ENCODE measurements at regions not wholly inside any gene's neighbourhood (a gene's known extent, or its start where the extent isn't known, plus 50 kb on each side); places are given as distances from the start of the nearest gene placed in this dataset.
"Not testable (repeated sequence)": the region's sequence is repeated elsewhere in the genome, so short reads cannot be mapped to it uniquely, and the experiment has no call there.

DNA sequence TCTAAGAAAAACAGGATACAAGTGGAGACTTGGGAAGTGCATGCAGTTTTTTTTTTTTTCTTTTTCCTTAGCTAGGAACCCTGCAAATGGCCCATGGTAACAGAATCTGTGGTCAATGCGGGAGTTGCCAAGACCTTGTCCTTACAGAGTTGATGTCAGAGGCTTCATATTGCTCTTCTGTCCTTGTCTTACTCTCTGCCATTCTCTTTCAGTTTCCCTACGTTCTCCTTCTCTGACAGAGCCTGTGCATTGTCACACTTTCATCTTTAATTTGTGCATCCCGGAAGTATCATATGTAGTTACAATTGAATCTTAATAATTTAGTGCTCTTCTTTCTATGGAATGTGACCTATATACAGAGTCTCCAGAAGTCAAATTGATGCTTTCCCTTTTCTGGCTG is 986.9 kb downstream of the TMEM121 start:
- no peak overlapping the region for H3K9ac ChIP-seq (ENCODE audit: low read length in 5 of 5)
- H3K4me3 ChIP-seq (ENCODE audit: low read depth in 1 of 5, low read length in 5 of 5), result no peak overlapping the region
- no peak overlapping the region for H3K27ac ChIP-seq (ENCODE audit: low read depth, low read length)
- H3K36me3 ChIP-seq (ENCODE audit: control insufficient read depth in 5 of 5, insufficient read depth in 5 of 5, low read length in 5 of 5), result no peaks in the 10 kb centered on the region
- no peaks in the 10 kb centered on the region for H3K9me3 ChIP-seq (ENCODE audit: control insufficient read depth in 5 of 5, low read length in 5 of 5)
- H3K27me3 ChIP-seq (ENCODE audit: control insufficient read depth in 5 of 5, insufficient read depth in 4 of 5, low read length in 5 of 5), result peaks cover 0 to 14% (median 9%) of the 10 kb centered on the region in 5 donors
- no peaks in the 10 kb centered on the region for H3K4me1 ChIP-seq (ENCODE audit: control insufficient read depth in 5 of 5, insufficient read depth in 5 of 5, low read length in 5 of 5)

DNA sequence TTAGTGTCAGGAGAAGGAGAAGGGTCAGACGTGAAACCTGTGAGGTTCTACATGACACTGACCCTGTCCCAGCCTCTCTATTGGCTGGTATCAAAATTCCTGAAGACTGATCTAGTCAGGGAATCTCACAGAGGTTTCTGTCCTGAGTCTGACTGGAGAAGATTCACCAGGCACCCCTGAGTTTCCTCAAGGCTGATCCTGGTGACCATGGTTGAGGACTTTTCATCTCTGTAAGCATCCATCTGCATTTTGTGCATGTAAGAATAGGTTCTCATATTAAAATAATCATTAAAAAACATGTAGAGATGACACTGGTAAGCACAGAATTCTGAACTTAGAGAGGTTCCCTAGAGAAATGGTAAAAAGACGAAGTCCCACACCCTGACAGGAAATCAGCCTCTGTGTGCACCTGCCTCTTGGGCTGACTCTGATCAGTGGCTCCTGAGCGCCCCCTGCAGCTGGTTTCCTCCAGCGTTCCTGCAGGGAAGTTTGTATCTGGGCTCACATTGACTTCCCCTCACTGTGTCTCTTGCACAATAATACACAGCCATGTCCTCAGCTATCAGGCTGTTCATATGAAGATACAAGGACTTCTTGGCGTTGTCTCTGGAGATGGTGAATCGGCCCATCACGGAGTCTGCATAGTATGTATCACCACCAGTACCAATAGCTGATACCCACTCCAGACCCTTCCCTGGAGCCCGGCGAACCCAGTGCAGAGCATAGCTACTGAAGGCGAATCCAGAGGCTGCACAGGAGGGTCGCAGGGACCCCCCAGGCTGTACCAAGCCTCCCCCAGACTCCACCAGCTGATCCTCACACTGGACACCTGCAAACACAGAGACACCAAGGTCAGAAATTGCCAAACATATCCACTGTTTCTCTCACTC is 991.9 kb downstream of the TMEM121 start:
- no peak overlapping the region for H3K4me3 ChIP-seq (ENCODE audit: low read depth in 1 of 5, low read length in 5 of 5)
- H3K9ac ChIP-seq (ENCODE audit: low read length in 5 of 5), result no peak overlapping the region
- H3K4me1 ChIP-seq (ENCODE audit: control insufficient read depth in 5 of 5, insufficient read depth in 5 of 5, low read length in 5 of 5), result no peaks in the 10 kb centered on the region
- peaks cover 0 to 5% (median 4%) of the 10 kb centered on the region in 5 donors for H3K27me3 ChIP-seq (ENCODE audit: control insufficient read depth in 5 of 5, insufficient read depth in 4 of 5, low read length in 5 of 5)
- H3K36me3 ChIP-seq (ENCODE audit: control insufficient read depth in 5 of 5, insufficient read depth in 5 of 5, low read length in 5 of 5), result no peaks in the 10 kb centered on the region
- no peak overlapping the region for H3K27ac ChIP-seq (ENCODE audit: low read depth, low read length)
- H3K9me3 ChIP-seq (ENCODE audit: control insufficient read depth in 5 of 5, low read length in 5 of 5), result no peaks in the 10 kb centered on the region

DNA sequence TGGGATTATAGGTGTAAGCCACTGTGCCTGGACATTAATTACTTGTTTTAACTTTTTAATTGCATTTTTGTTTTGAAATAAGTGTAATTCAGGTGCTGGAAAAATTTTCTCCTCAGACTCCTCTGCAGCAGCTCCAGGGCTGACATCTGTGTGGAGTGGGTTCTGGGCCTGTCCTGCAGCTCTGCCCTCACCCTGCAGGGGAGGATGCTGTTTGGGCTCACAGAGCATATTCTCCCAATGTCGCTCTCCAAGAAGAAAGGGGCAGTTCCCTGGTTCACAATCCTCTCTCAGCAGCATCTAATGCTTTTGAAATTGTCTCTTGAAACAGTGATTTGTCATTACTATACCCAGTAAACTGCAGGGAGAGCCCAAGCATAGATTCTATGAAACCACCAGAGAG is 995.7 kb downstream of the TMEM121 start:
- not testable (repeated sequence) for H3K4me3 ChIP-seq (ENCODE audit: low read depth in 1 of 5, low read length in 5 of 5); H3K9ac ChIP-seq (ENCODE audit: low read length in 5 of 5); H3K36me3 ChIP-seq (ENCODE audit: control insufficient read depth in 5 of 5, insufficient read depth in 5 of 5, low read length in 5 of 5); H3K4me1 ChIP-seq (ENCODE audit: control insufficient read depth in 5 of 5, insufficient read depth in 5 of 5, low read length in 5 of 5); H3K9me3 ChIP-seq (ENCODE audit: control insufficient read depth in 5 of 5, low read length in 5 of 5); H3K27me3 ChIP-seq (ENCODE audit: control insufficient read depth in 5 of 5, insufficient read depth in 4 of 5, low read length in 5 of 5); H3K27ac ChIP-seq (ENCODE audit: low read depth, low read length)

DNA sequence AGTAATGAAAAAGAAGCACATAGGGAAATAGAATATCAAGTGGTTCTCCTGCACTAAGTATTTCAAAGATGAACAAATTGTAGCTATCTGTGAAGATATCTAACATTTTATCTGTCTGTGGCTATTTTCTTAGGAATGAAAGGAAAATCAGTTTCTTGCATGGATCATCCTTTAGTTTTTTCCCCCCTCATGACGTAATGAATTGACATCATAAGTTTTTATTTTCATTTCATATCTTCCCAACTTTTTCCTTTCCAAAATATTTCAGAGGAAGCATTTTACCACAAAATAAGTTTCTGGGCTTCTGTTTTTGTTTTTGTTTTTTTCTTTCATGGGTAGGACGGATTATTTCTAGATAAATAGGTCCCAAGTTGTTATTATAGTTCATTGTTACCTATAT is 996.6 kb downstream of the TMEM121 start:
- Histone ChIP-seq H3K9me3 (ENCODE audit: control insufficient read depth in 5 of 5, low read length in 5 of 5) (no peaks in the 10 kb centered on the region), H3K27me3 (ENCODE audit: control insufficient read depth in 5 of 5, insufficient read depth in 4 of 5, low read length in 5 of 5) (peaks cover 0 to 2% (median 0%) of the 10 kb centered on the region in 5 donors), H3K27ac (ENCODE audit: low read depth, low read length) (no peak overlapping the region), H3K36me3 (ENCODE audit: control insufficient read depth in 5 of 5, insufficient read depth in 5 of 5, low read length in 5 of 5) (no peaks in the 10 kb centered on the region), H3K9ac (ENCODE audit: low read length in 5 of 5) (no peak overlapping the region), H3K4me1 (ENCODE audit: control insufficient read depth in 5 of 5, insufficient read depth in 5 of 5, low read length in 5 of 5) (no peaks in the 10 kb centered on the region), H3K4me3 (ENCODE audit: low read depth in 1 of 5, low read length in 5 of 5) (no peak overlapping the region)

DNA sequence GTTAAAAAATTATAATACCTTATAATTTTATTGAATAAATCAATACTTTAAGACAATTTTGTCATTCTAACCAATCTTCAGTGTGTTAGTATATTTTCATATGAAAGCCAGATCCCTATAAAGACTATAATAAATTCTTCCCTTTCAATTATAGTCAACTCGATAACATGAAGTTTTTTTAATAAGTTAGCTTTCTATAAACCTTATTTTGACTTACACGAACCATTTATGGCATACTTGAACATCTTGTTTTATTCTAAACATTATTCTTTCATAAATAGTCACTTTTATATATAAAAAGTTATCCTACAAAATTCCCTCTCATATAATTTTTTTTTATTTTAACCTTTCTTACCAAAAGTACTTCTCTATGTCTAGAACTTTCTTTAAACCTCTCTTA is 1002.3 kb downstream of the TMEM121 start:
- Histone ChIP-seq H3K36me3 (ENCODE audit: control insufficient read depth in 5 of 5, insufficient read depth in 5 of 5, low read length in 5 of 5) (no peaks in the 10 kb centered on the region), H3K4me1 (ENCODE audit: control insufficient read depth in 5 of 5, insufficient read depth in 5 of 5, low read length in 5 of 5) (no peaks in the 10 kb centered on the region), H3K27me3 (ENCODE audit: control insufficient read depth in 5 of 5, insufficient read depth in 4 of 5, low read length in 5 of 5) (peaks cover 0 to 5% (median 3%) of the 10 kb centered on the region in 5 donors), H3K27ac (ENCODE audit: low read depth, low read length) (no peak overlapping the region), H3K4me3 (ENCODE audit: low read depth in 1 of 5, low read length in 5 of 5) (no peak overlapping the region), H3K9me3 (ENCODE audit: control insufficient read depth in 5 of 5, low read length in 5 of 5) (peaks cover 0 to 5% (median 0%) of the 10 kb centered on the region in 5 donors), H3K9ac (ENCODE audit: low read length in 5 of 5) (no peak overlapping the region)

DNA sequence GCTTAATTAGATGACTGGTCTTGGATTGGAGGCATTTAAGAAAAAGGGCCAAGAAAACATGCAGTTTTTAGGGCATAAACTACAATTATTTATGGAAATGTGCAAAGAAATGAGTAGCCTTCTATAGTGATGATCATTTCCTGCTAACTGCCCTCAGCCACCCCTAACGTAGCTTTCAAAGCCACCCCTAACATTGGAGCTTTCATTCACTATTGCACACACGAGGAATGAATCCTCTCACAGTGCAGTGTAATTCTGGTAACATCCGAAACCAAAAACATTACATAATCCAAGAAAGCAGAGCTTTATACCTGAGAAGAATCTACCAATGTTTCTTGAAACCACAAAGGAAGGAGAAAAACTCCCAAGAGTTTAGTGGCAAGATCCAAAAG is 1003.6 kb downstream of the TMEM121 start:
- Histone ChIP-seq H3K4me3 (ENCODE audit: low read depth in 1 of 5, low read length in 5 of 5) (no peak overlapping the region), H3K36me3 (ENCODE audit: control insufficient read depth in 5 of 5, insufficient read depth in 5 of 5, low read length in 5 of 5) (no peaks in the 10 kb centered on the region), H3K4me1 (ENCODE audit: control insufficient read depth in 5 of 5, insufficient read depth in 5 of 5, low read length in 5 of 5) (no peaks in the 10 kb centered on the region), H3K9ac (ENCODE audit: low read length in 5 of 5) (no peak overlapping the region), H3K9me3 (ENCODE audit: control insufficient read depth in 5 of 5, low read length in 5 of 5) (peaks cover 0 to 5% (median 0%) of the 10 kb centered on the region in 5 donors), H3K27ac (ENCODE audit: low read depth, low read length) (no peak overlapping the region), H3K27me3 (ENCODE audit: control insufficient read depth in 5 of 5, insufficient read depth in 4 of 5, low read length in 5 of 5) (peaks cover 0 to 4% (median 3%) of the 10 kb centered on the region in 5 donors)

DNA sequence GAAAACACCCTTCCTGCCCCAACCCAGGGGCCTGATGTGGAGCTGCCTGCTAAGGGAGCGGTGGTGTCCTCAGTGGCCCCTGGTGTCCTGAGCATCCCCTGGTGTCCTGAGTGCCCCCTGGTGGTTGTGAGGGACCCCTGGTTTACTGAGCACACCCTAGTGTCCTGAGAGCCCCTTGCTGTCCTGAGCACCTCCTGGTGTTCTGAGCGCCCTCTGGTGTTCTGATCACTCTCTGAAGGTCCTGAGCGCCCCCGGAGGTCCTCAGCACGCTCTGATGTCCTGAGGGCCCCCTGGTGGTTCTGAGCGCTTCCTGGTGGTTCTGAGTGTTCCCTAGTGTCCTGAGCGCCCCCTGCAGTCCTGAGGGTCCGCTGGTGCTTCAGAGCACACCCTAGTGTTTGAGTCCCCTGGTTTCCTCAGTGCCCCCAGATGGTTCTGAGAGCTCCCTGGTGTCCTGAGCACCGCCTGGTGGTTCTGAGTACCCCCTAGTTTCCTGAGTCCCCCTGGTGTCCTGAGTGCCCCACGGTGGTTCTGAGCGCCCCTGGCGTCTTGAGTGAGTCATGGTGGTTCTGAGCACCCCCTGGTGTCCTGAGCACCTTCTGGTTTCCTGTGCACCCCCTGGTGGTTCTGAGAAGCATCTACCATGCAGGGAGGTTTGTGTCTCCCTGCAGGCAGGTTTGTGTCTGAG is 1004.2 kb downstream of the TMEM121 start:
- Histone ChIP-seq H3K9me3 (ENCODE audit: control insufficient read depth in 5 of 5, low read length in 5 of 5) (peaks cover 0 to 5% (median 0%) of the 10 kb centered on the region in 5 donors), H3K27ac (ENCODE audit: low read depth, low read length) (no peak overlapping the region), H3K9ac (ENCODE audit: low read length in 5 of 5) (no peak overlapping the region), H3K4me1 (ENCODE audit: control insufficient read depth in 5 of 5, insufficient read depth in 5 of 5, low read length in 5 of 5) (no peaks in the 10 kb centered on the region), H3K36me3 (ENCODE audit: control insufficient read depth in 5 of 5, insufficient read depth in 5 of 5, low read length in 5 of 5) (no peaks in the 10 kb centered on the region), H3K27me3 (ENCODE audit: control insufficient read depth in 5 of 5, insufficient read depth in 4 of 5, low read length in 5 of 5) (peaks cover 0 to 4% (median 3%) of the 10 kb centered on the region in 5 donors), H3K4me3 (ENCODE audit: low read depth in 1 of 5, low read length in 5 of 5) (no peak overlapping the region)

DNA sequence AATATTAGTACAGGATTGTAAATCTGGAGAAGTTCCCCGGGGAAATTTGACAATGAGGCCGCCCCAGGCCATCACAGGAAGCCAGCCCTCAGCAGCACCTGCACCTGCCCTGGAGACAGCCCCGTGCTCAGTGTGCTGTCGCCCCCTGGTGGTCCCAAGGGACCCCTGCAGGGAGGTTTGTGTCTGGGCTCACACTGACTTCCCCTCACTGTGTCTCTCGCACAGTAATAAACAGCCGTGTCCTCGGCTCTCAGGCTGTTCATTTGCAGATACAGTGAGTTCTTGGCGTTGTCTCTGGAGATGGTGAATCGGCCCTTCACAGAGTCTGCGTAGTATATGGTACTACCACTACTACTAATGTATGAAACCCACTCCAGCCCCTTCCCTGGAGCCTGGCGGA is 1011.2 kb downstream of the TMEM121 start:
- H3K4me3 ChIP-seq (ENCODE audit: low read depth in 1 of 5, low read length in 5 of 5); H3K9me3 ChIP-seq (ENCODE audit: control insufficient read depth in 5 of 5, low read length in 5 of 5); H3K27me3 ChIP-seq (ENCODE audit: control insufficient read depth in 5 of 5, insufficient read depth in 4 of 5, low read length in 5 of 5); H3K27ac ChIP-seq (ENCODE audit: low read depth, low read length); H3K9ac ChIP-seq (ENCODE audit: low read length in 5 of 5); H3K36me3 ChIP-seq (ENCODE audit: control insufficient read depth in 5 of 5, insufficient read depth in 5 of 5, low read length in 5 of 5); H3K4me1 ChIP-seq (ENCODE audit: control insufficient read depth in 5 of 5, insufficient read depth in 5 of 5, low read length in 5 of 5): not testable (repeated sequence)

DNA sequence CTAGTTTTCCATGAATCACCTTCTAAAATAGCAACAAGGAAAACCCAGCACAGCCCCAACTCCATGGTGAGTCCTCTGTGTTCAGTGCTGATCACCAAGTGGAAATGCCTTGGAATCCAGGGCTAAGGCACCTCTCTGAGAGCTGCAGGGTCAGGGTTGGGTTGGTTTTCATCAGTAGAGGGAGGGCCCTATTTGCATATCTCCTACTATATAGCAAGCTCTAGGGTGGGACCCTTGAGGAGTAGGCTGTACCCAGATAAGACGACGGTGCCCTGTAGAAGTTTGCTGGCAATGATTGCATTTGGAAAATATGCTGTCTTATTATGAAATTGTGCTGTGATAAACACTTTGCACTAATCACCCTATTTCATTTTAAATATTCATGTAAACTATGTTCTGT is 1011.8 kb downstream of the TMEM121 start:
- Histone ChIP-seq H3K9me3 (ENCODE audit: control insufficient read depth in 5 of 5, low read length in 5 of 5) (no peaks in the 10 kb centered on the region), H3K9ac (ENCODE audit: low read length in 5 of 5) (no peak overlapping the region), H3K4me3 (ENCODE audit: low read depth in 1 of 5, low read length in 5 of 5) (no peak overlapping the region), H3K27ac (ENCODE audit: low read depth, low read length) (no peak overlapping the region), H3K27me3 (ENCODE audit: control insufficient read depth in 5 of 5, insufficient read depth in 4 of 5, low read length in 5 of 5) (peaks cover 0 to 4% (median 0%) of the 10 kb centered on the region in 5 donors), H3K36me3 (ENCODE audit: control insufficient read depth in 5 of 5, insufficient read depth in 5 of 5, low read length in 5 of 5) (no peaks in the 10 kb centered on the region), H3K4me1 (ENCODE audit: control insufficient read depth in 5 of 5, insufficient read depth in 5 of 5, low read length in 5 of 5) (no peaks in the 10 kb centered on the region)

DNA sequence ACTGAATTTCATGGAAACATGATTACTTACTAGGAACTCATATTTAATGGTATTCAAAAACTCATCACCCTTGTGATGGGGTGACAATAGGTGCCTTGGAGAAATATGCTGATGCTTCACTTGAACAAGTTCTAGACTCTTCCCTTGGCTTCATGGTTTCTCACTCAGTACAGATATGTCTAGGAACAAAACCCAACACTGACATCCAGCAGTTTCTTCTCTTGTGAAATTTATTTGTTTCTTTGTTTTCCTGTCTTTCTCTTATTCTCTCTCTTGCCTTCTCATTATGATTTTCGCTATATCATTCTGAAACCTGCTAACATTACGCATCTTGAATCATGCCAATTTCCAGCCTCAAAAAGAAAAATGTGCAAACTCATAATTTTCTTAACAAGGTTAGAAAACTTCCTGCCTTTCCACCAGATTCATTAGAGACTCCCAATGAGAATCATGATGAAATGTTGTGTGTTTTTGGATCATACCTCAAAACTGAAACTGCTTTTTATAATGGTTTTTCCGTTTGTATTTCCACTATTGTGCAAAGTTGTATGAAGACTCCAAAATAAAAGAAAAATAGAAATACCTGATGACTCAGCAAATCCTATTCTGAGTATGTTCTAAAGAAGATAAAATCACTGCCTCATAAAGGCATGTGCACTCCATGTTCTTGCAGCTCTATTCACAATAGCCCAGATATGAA is 1021.5 kb downstream of the TMEM121 start:
- no peak overlapping the region for H3K9ac ChIP-seq (ENCODE audit: low read length in 5 of 5)
- H3K27me3 ChIP-seq (ENCODE audit: control insufficient read depth in 5 of 5, insufficient read depth in 4 of 5, low read length in 5 of 5), result peaks cover 0 to 5% (median 0%) of the 10 kb centered on the region in 5 donors
- no peaks in the 10 kb centered on the region for H3K4me1 ChIP-seq (ENCODE audit: control insufficient read depth in 5 of 5, insufficient read depth in 5 of 5, low read length in 5 of 5)
- H3K27ac ChIP-seq (ENCODE audit: low read depth, low read length), result no peak overlapping the region
- H3K4me3 ChIP-seq (ENCODE audit: low read depth in 1 of 5, low read length in 5 of 5), result no peak overlapping the region
- no peaks in the 10 kb centered on the region for H3K9me3 ChIP-seq (ENCODE audit: control insufficient read depth in 5 of 5, low read length in 5 of 5)
- H3K36me3 ChIP-seq (ENCODE audit: control insufficient read depth in 5 of 5, insufficient read depth in 5 of 5, low read length in 5 of 5), result no peaks in the 10 kb centered on the region
